Breast epithelium (tissue), 4 donors: ENCODE measurements at regions not wholly inside any gene's neighbourhood (a gene's known extent, or its start where the extent isn't known, plus 50 kb on each side); places are given as distances from the start of the nearest gene placed in this dataset.

Source experiments
- DNase-seq, 2 donors: peaks; one replicate each; pipeline ENCODE4 v3.0.0-alpha.2; 2019; ENCODE audit warnings: low spot score in 2 of 2
- H3K27ac ChIP-seq, 2 donors: fragments of 200-600 bp; sonication (generic) in 1 of 2; one replicate each; pipeline ENCODE4 v1.5.1; 2016 to 2019; ENCODE audit warnings: mild to moderate bottlenecking in 1 of 2
- H3K27me3 ChIP-seq, 2 donors: fragments of 200-600 bp; sonication (generic) in 1 of 2; one replicate each; pipeline versions ENCODE4 v1.5.1 to v1.6.0; 2017 to 2019; ENCODE audit warnings: control low read depth in 1 of 2, mild to moderate bottlenecking in 1 of 2
- H3K36me3 ChIP-seq: fragments of 200-600 bp; one replicate; pipeline ENCODE4 v1.5.1; 2019
- H3K4me1 ChIP-seq, 2 donors: fragments of 200-600 bp; sonication (generic); one replicate each; pipeline ENCODE4 v1.5.1; 2016 to 2019; ENCODE audit warnings: control low read depth in 1 of 2
- H3K4me3 ChIP-seq, 3 donors: fragments of 200-600 bp; sonication (generic); 1 replicate in 2 of 3; 2 replicates in 1 of 3; pipeline ENCODE4 v1.5.1; 2016 to 2019; ENCODE audit warnings: mild to moderate bottlenecking in 3 of 3, moderate library complexity in 2 of 3
- H3K9me3 ChIP-seq, 2 donors: fragments of 200-600 bp; sonication (generic) in 1 of 2; one replicate each; pipeline ENCODE4 v1.5.1; 2016 to 2019; ENCODE audit warnings: control low read depth in 1 of 2
- CTCF ChIP-seq, 3 donors: fragments of 450-650 bp; IDR thresholded peaks; one replicate each; pipeline ENCODE4 v1.5.1; 2016 to 2017; ENCODE audit warnings: antibody characterized with exemption in 3 of 3, mild to moderate bottlenecking in 3 of 3, moderate library complexity in 3 of 3
- POLR2A ChIP-seq: fragments of 450-650 bp; IDR thresholded peaks from one replicate; pipeline ENCODE4 v1.6.1; 2016; ENCODE audit warnings: antibody characterized with exemption, mild to moderate bottlenecking, moderate library complexity
- POLR2AphosphoS5 ChIP-seq, 3 donors: sonication (generic); formaldehyde crosslinking; IDR thresholded peaks; one replicate each; pipeline ENCODE4 v1.6.1; 2017; ENCODE audit warnings: antibody characterized with exemption in 3 of 3
- intact Hi-C: fragments of 100-400 bp; cut with DNase I; formaldehyde crosslinking; loops from one replicate; pipeline ENCODE4 v1.15.1; 2023; ENCODE audit warnings: low total_unique reads

DNA sequence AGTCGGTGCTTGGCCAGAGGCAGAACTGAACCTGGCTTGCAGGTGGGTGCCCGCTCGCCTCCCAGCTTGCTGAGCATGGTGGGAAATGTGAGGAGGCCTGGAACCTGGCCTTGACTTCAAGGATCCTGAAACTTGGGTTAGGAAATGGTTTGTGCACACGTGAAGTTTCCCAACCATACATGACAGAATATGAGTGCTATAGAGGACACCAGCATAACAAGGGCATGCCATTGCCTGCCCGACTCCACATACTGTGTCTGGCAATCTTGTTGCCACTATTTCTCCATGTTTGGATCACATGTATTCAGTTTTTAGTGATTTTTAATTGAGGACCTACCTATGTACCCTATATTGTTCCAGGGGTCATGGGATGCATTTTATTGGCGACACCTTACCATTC is 177.6 kb upstream of the ANKRD55 start:
- intact Hi-C loops: no loop called here
- no peaks in the 10 kb centered on the region for H3K27me3 ChIP-seq
- no peaks in the 10 kb centered on the region for H3K9me3 ChIP-seq
- H3K4me3 ChIP-seq: no peak overlapping the region
- no peak for DNase-seq
- no peak overlapping the region for H3K27ac ChIP-seq
- no peak for TF ChIP-seq CTCF (IDR thresholded peaks at IDR 0.05)
- no peak for TF ChIP-seq POLR2A
- TF ChIP-seq POLR2AphosphoS5 (IDR thresholded peaks at IDR 0.05): no peak
- no peaks in the 10 kb centered on the region for H3K4me1 ChIP-seq
- H3K36me3 ChIP-seq: no peaks in the 10 kb centered on the region

DNA sequence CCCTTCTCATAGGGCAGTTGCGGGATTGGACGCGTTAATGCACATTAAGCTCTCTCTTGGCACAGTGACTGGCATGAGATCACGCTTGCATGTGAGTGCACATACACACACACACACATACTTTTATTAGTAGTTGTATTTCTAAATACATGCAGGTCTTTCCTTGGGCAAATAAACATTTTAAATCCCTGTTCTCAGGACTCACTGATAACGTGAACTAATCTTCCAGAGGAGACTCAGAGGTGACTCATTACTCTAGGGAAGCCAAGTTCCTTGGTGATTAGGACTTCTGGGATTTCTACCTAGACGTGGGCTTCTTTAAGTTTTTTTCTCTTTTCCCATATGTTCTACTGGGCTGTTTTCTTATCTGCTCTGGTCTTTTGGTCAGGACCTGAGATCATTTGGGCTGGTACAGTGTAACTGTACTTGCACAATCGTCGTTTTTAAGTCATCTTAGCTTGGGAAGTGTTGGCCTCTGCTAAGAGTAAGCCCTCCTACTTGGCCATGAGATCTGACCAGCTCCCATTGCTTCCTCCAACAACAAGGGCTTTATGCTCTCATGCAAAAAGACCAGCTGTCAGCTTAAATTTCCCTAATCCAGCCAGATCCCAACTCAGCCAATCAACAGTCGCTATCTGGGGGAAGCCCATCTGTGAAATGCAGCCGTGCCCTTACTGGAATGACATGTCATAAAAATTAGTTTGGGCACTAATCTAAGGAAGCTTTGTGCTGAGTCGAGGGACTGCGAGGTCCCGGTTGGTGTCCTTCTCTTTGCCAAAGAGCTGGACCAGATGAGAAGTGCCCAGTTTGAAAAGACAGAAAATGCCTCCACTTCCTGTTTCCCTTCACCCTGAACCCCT is 176.4 kb upstream of the ANKRD55 start:
- DNase-seq: no peak
- Histone ChIP-seq H3K36me3 (no peaks in the 10 kb centered on the region), H3K4me1 (no peaks in the 10 kb centered on the region), H3K27ac (no peak overlapping the region), H3K4me3 (no peak overlapping the region), H3K27me3 (no peaks in the 10 kb centered on the region), H3K9me3 (no peaks in the 10 kb centered on the region)
- intact Hi-C loops: loop anchor here (5.0 kb wide), 1 partner anchor 803 kb away; no protein-coding TSS in a partner anchor
- TF ChIP-seq POLR2AphosphoS5 (IDR thresholded peaks at IDR 0.05) (no peak), CTCF (IDR thresholded peaks at IDR 0.05) (no peak), POLR2A (no peak)

- Histone ChIP-seq H3K4me1 (peaks cover 0 to 4% of the 10 kb centered on the region in 2 donors), H3K36me3 (no peaks in the 10 kb centered on the region), H3K9me3 (no peaks in the 10 kb centered on the region), H3K4me3 (no peak overlapping the region), H3K27ac (no peak overlapping the region), H3K27me3 (no peaks in the 10 kb centered on the region)
- no peak for DNase-seq
- TF ChIP-seq POLR2A (no peak), CTCF (IDR thresholded peaks at IDR 0.05) (no peak), POLR2AphosphoS5 (IDR thresholded peaks at IDR 0.05) (no peak)
- intact Hi-C loops: loop anchor here (5.0 kb wide), 1 partner anchor 805 kb away; no protein-coding TSS in a partner anchor
Observed at GRCh38 chr5:56406838-56407237, 173.7 kb upstream of the ANKRD55 start.

- Histone ChIP-seq H3K9me3 (no peaks in the 10 kb centered on the region), H3K4me1 (peaks cover 0 to 4% of the 10 kb centered on the region in 2 donors), H3K36me3 (no peaks in the 10 kb centered on the region), H3K27ac (no peak overlapping the region), H3K27me3 (no peaks in the 10 kb centered on the region), H3K4me3 (no peak overlapping the region)
- DNase-seq: no peak
- TF ChIP-seq POLR2A (no peak), CTCF (IDR thresholded peaks at IDR 0.05) (no peak), POLR2AphosphoS5 (IDR thresholded peaks at IDR 0.05) (no peak)
- intact Hi-C loops: loop anchor here (5.0 kb wide), 1 partner anchor 806 kb away; no protein-coding TSS in a partner anchor
Observed at GRCh38 chr5:56406221-56406620, 173.1 kb upstream of the ANKRD55 start.
